ENCODE measurements at regions not wholly inside any gene's neighbourhood (a gene's known extent, or its start where the extent isn't known, plus 50 kb on each side); places are given as distances from the start of the nearest gene placed in this dataset.

GRCh38 chr14:88998027-88998426 lies 173.6 kb downstream of the TTC8 start (continued):
- TF ChIP-seq EGR1 (IDR thresholded peaks at IDR 0.05; ENCODE audit: borderline replicate concordance in 1 of 2, low read depth in 2 of 2, low read length in 2 of 2) (no peak), SP1 (IDR thresholded peaks at IDR 0.05; ENCODE audit: low read depth, low read length) (no peak), GATAD2B (conservative IDR thresholded peaks at IDR 0.05; ENCODE audit: low read depth) (no peak), TARDBP (IDR thresholded peaks at IDR 0.05; ENCODE audit: borderline replicate concordance) (no peak), NFYA (IDR thresholded peaks at IDR 0.05; ENCODE audit: borderline replicate concordance, low read depth, low read length) (no peak), NR2F1 (conservative IDR thresholded peaks at IDR 0.05) (no peak), SREBF2 (IDR thresholded peaks at IDR 0.05; ENCODE audit: low read length) (no peak), IRF4 (IDR thresholded peaks at IDR 0.05; ENCODE audit: low read depth, low read length) (no peak), ZNF384 (IDR thresholded peaks at IDR 0.05; ENCODE audit: borderline replicate concordance, low read depth, low read length) (no peak), SREBF1 (IDR thresholded peaks at IDR 0.05; ENCODE audit: low read length) (no peak)
- TF ChIP-seq, protein P1, sequence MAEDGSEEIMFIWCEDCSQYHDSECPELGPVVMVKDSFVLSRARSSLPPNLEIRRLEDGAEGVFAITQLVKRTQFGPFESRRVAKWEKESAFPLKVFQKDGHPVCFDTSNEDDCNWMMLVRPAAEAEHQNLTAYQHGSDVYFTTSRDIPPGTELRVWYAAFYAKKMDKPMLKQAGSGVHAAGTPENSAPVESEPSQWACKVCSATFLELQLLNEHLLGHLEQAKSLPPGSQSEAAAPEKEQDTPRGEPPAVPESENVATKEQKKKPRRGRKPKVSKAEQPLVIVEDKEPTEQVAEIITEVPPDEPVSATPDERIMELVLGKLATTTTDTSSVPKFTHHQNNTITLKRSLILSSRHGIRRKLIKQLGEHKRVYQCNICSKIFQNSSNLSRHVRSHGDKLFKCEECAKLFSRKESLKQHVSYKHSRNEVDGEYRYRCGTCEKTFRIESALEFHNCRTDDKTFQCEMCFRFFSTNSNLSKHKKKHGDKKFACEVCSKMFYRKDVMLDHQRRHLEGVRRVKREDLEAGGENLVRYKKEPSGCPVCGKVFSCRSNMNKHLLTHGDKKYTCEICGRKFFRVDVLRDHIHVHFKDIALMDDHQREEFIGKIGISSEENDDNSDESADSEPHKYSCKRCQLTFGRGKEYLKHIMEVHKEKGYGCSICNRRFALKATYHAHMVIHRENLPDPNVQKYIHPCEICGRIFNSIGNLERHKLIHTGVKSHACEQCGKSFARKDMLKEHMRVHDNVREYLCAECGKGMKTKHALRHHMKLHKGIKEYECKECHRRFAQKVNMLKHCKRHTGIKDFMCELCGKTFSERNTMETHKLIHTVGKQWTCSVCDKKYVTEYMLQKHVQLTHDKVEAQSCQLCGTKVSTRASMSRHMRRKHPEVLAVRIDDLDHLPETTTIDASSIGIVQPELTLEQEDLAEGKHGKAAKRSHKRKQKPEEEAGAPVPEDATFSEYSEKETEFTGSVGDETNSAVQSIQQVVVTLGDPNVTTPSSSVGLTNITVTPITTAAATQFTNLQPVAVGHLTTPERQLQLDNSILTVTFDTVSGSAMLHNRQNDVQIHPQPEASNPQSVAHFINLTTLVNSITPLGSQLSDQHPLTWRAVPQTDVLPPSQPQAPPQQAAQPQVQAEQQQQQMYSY (CRISPR knock-in tag; IDR thresholded peaks at IDR 0.05), result no peak

DNA sequence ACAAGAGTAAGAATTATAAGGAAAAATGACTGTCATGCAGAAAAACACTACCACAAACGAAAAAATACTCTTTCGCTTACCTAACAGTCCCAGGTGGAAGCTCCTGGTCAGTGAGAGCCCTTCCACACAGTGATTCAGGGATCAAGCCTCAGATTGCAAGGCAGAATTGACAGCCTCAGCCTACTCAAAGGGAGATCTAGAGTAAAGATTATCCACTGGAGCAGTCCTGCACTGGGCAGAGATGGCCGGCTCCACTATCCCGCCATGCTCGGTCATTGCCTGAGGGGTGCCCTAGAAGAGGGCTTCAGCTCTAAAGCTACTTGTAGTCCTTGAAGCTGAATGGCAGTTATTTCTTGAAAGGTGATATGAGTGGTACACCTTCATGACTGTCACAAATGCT lies 174.7 kb downstream of the TTC8 start:
- in situ Hi-C loops (cut with MboI), result no loop called here
- Histone ChIP-seq H3K4me1 (ENCODE audit: control insufficient read depth, insufficient read depth, low read length) (peaks cover 5% of the 10 kb centered on the region; the same call in 1 of the 2 replicates), H2AFZ (ENCODE audit: control insufficient read depth, low read depth, low read length) (no peak overlapping the region), H3K36me3 (ENCODE audit: control insufficient read depth in 2 of 2, insufficient read depth in 2 of 2, low read length in 1 of 2) (no peaks in the 10 kb centered on the region), H3K79me2 (ENCODE audit: control insufficient read depth, insufficient read depth, low read length) (no peaks in the 10 kb centered on the region), H3K4me2 (ENCODE audit: control insufficient read depth, insufficient read depth) (no peak overlapping the region), H3K9ac (ENCODE audit: control insufficient read depth, insufficient read depth, low read length) (no peak overlapping the region), H3K27ac (ENCODE audit: control insufficient read depth, insufficient read depth) (no peak overlapping the region), H4K20me1 (ENCODE audit: control insufficient read depth, insufficient read depth) (no peaks in the 10 kb centered on the region), H3K4me3 (no peak overlapping the region), H3K9me3 (replicated peaks; ENCODE audit: control insufficient read depth, insufficient read depth, low read length) (no peaks in the 10 kb centered on the region; the same call in 2 of the 3 replicates), H3K27me3 (replicated peaks in 1 of 2; ENCODE audit: control insufficient read depth in 2 of 2, insufficient read depth in 2 of 2, low read length in 1 of 2) (no peaks in the 10 kb centered on the region; a peak in 1 of 4 replicates)
- no peak for FAIRE-seq
- RAD21 ChIA-PET (ENCODE audit: unreplicated experiment), result no interaction called here
- POLR2A ChIA-PET, result no interaction called here
- CTCF ChIA-PET, result no interaction called here
- DNase-seq (ENCODE audit: low read depth, low spot score), result no peak
- no peak for ATAC-seq
- BruUV-seq (replicated peaks), result no TSS peak
- intact Hi-C loops (cut with micrococcal nuclease; ENCODE audit: unreplicated experiment), result no loop called here
- SMC1A ChIA-PET (ENCODE audit: uncharacterized antibody, unreplicated experiment), result interaction anchor here (0.6 kb wide), 1 partner anchor 263 kb away, joined by 3 read pairs; no protein-coding TSS in a partner anchor
- 64% methylated on average over 5 of the region's 5 CpGs for WGBS (ENCODE audit: insufficient coverage, insufficient replicate concordance, low lambda C conversion rate, missing lambda C conversion rate)
- TF ChIP-seq SMAD5 (IDR thresholded peaks at IDR 0.05; ENCODE audit: low read depth) (no peak), NR2F1 (conservative IDR thresholded peaks at IDR 0.05) (no peak), EP300 (IDR thresholded peaks at IDR 0.05; ENCODE audit: borderline replicate concordance in 1 of 2, control insufficient read depth in 1 of 2, low read depth in 2 of 2, low read length in 2 of 2) (no peak), SRF (IDR thresholded peaks at IDR 0.05; ENCODE audit: low read depth in 2 of 2, low read length in 2 of 2) (no peak), GABPA (IDR thresholded peaks at IDR 0.05; ENCODE audit: low read depth) (no peak), HCFC1 (IDR thresholded peaks at IDR 0.05; ENCODE audit: low read length) (no peak), SIX5 (IDR thresholded peaks at IDR 0.05; ENCODE audit: low read depth, low read length, severe bottlenecking) (no peak)
- TF ChIP-seq, protein P2, sequence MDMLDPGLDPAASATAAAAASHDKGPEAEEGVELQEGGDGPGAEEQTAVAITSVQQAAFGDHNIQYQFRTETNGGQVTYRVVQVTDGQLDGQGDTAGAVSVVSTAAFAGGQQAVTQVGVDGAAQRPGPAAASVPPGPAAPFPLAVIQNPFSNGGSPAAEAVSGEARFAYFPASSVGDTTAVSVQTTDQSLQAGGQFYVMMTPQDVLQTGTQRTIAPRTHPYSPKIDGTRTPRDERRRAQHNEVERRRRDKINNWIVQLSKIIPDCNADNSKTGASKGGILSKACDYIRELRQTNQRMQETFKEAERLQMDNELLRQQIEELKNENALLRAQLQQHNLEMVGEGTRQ (IDR thresholded peaks at IDR 0.05; ENCODE audit: borderline replicate concordance, low read depth, low read length), result no peak
